Mucosa of rectum (tissue), 2 donors: ENCODE measurements at regions not wholly inside any gene's neighbourhood (a gene's known extent, or its start where the extent isn't known, plus 50 kb on each side); places are given as distances from the start of the nearest gene placed in this dataset.
"Not testable (repeated sequence)": the region's sequence is repeated elsewhere in the genome, so short reads cannot be mapped to it uniquely, and the experiment has no call there.

Experiments
- H3K27ac ChIP-seq, 2 donors: one replicate each; pipeline ENCODE4 v1.7.0; 2013; ENCODE audit warnings: inconsistent platforms in 2 of 2, low read depth in 2 of 2, low read length in 2 of 2
- H3K27me3 ChIP-seq, 2 donors: one replicate each; pipeline ENCODE4 v1.7.0; 2013; ENCODE audit warnings: low read length in 2 of 2; ENCODE audit not compliant: control insufficient read depth in 2 of 2, insufficient read depth in 2 of 2
- H3K36me3 ChIP-seq, 2 donors: one replicate each; pipeline ENCODE4 v1.7.0; 2013; ENCODE audit warnings: low read length in 2 of 2; ENCODE audit not compliant: control insufficient read depth in 2 of 2, insufficient read depth in 2 of 2
- H3K4me1 ChIP-seq, 2 donors: one replicate each; pipeline ENCODE4 v1.7.0; 2013; ENCODE audit warnings: low read length in 2 of 2, mild to moderate bottlenecking in 1 of 2; ENCODE audit not compliant: control insufficient read depth in 2 of 2, insufficient read depth in 2 of 2
- H3K4me3 ChIP-seq, 2 donors: one replicate each; pipeline ENCODE4 v1.7.0; 2013; ENCODE audit warnings: low read length in 2 of 2
- H3K9ac ChIP-seq, 2 donors: one replicate each; pipeline ENCODE4 v1.7.0; 2013; ENCODE audit warnings: low read length in 2 of 2, low read depth in 1 of 2, mild to moderate bottlenecking in 1 of 2
- H3K9me3 ChIP-seq, 2 donors: one replicate each; pipeline ENCODE4 v1.7.0; 2013; ENCODE audit warnings: low read length in 2 of 2; ENCODE audit not compliant: control insufficient read depth in 2 of 2
- donor health status: healthy.
- donor health status: Normal muscosa, but diverticular disease.

DNA sequence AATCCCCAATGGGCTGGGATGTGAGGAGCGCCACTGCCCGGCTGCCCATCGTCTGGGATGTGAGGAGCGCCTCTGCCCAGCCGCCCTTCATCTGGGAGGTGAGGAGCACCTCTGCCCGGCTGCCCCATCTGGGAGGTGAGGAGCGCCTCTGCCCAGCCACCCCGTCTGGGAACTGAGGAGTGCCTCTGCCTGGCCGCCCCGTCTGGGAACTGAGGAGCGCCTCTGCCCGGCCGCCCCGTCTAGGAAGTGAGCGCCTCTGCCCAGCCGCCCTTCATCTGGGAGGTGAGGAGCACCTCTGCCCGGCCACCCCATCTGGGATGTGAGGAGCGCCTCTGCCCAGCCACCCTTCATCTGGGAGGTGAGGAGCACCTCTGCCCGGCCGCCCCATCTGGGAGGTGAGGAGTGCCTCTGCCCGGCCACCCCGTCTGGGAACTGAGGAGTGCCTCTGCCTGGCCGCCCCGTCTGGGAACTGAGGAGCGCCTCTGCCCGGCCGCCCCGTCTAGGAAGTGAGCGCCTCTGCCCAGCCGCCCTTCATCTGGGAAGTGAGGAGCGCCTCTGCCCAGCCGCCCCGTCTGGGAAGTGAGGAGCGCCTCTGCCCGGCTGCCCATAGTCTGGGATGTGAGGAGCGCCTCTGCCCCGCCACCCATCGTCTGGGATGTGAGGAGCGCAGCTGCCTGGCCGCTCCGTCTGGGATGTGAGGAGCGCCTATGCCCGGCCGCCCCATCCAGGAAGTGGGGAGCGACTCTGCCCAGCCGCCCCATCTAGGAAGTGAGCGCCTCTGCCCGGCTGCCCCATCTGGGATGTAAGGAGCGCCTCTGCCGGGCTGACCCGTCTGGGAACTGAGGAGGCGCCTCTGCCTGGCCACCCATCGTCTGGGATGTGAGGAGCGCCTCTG lies 1085.7 kb downstream of the TYW1 start:
- H3K9ac ChIP-seq, H3K9me3 ChIP-seq, H3K4me3 ChIP-seq: not testable (repeated sequence)

DNA sequence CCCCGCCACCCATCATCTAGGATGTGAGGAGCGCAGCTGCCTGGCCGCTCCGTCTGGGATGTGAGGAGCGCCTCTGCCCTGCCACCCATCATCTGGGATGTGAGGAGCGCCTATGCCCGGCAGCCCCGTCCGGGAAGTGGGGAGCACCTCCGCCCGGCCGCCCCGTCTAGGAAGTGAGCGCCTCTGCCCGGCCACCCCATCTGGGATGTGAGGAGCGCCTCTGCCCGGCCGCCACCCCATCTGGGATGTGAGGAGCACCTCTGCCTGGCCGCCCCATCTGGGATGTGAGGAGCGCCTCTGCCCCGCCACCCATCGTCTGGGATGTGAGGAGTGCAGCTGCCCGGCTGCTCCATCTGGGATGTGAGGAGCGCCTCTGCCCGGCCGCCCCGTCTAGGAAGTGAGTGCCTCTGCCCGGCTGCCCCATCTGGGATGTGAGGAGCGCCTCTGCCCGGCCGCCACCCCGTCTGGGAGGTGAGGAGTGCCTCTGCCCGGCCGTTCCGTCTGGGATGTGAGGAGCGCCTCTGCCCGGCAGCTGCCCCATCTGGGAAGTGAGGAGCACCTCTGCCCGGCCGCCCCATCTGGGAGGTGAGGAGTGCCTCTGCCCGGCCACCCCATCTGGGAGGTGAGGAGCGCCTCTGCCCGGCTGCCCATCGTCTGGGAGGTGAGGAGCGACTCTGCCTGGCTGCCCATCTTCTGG lies 1086.5 kb downstream of the TYW1 start:
- not testable (repeated sequence) for H3K27ac ChIP-seq, H3K27me3 ChIP-seq, H3K4me3 ChIP-seq, H3K4me1 ChIP-seq, H3K9me3 ChIP-seq, H3K36me3 ChIP-seq, H3K9ac ChIP-seq

More for the DNA sequence above, 1085.7 kb downstream of the TYW1 start:
- H3K27ac ChIP-seq, H3K27me3 ChIP-seq, H3K36me3 ChIP-seq, H3K4me1 ChIP-seq: not testable (repeated sequence)

DNA sequence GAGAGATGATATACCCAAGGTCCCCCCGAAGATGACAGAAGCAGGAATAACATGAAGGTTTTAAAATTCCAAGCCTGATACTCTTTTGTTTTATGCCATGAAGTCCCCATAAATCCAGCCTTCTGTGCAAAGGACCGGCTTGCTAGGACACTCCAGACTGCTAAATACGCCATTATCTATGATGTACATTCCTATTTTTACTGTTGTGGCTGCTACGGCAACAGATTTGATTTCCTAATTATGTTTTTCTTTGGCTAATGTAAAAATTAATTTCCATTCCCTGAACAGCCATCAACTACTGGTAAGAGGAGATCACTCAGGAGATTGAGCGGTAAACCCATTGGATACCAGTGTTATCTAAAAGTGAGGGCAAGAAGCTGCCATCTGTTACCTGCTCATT lies 1090.8 kb downstream of the TYW1 start:
- no peaks in the 10 kb centered on the region for H3K27me3 ChIP-seq

DNA sequence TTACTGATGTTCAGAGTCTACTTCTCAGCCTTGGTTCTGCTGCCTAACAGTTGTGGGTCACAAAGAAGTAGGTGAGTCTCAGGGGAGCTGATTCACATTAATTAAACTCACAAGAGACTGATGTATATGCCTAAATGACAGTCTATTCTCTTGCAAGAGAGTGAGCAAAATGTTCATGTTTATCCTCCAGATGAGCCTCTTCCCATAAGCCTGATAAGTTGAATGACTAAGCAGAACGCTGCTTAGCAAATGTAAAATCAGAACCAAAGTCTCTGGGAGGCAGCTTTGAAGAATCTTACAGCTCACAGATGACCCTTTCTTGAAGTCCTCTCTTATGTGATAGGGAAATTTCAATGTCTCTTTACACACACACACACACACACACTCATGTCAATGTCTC lies 1092.2 kb downstream of the TYW1 start:
- Histone ChIP-seq H3K4me3 (no peak overlapping the region), H3K36me3 (no peaks in the 10 kb centered on the region), H3K4me1 (no peaks in the 10 kb centered on the region), H3K9ac (no peak overlapping the region), H3K9me3 (peaks cover 0 to 3% of the 10 kb centered on the region in 2 donors), H3K27me3 (no peaks in the 10 kb centered on the region), H3K27ac (no peak overlapping the region)

More for the DNA sequence above, 1090.8 kb downstream of the TYW1 start:
- no peak overlapping the region for H3K27ac ChIP-seq
- no peaks in the 10 kb centered on the region for H3K4me1 ChIP-seq
- peaks cover 0 to 3% of the 10 kb centered on the region in 2 donors for H3K9me3 ChIP-seq
- H3K9ac ChIP-seq: no peak overlapping the region
- H3K36me3 ChIP-seq: no peaks in the 10 kb centered on the region
- no peak overlapping the region for H3K4me3 ChIP-seq

DNA sequence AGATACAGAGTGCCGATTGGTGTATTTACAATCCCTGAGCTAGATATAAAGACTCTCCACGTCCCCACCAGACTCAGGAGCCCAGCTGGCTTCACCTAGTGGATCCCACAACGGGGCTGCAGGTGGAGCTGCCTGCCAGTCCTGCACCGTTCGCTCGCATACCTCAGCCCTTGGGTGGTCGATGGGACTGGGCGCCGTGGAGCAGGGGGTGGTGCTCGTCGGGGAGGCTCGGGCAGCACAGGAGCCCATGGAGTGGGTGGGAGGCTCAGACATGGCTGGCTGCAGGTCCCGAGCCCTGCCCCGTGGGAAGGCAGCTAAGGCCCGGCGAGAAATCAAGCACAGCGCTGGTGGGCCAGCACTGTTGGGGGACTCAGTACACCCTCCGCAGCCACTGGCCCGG lies 1093.6 kb downstream of the TYW1 start:
- not testable (repeated sequence) for H3K9ac ChIP-seq, H3K27me3 ChIP-seq

DNA sequence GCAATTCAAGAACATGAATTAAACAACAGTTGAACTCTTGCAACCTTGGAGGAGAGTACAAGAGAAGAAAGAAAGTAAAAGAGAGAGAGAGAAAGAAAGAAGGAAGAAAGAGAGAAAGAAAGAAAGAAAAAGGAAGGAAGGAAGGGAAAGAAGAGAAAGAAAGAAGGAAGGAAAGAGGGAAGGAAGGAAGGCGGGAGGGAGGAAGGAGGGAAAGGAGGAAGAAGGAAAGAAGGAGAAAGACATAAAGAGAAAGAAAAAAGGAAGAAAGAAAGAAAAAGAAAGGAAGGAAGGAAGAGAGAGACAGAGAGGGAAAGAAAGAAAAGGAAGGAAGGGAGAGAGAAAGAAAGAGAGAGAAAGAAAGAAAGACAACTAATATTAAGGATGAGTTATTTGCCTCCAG lies 1106.7 kb downstream of the TYW1 start:
- Histone ChIP-seq H3K9me3 (no peaks in the 10 kb centered on the region), H3K4me3 (no peak overlapping the region), H3K9ac (no peak overlapping the region), H3K4me1 (no peaks in the 10 kb centered on the region), H3K36me3 (no peaks in the 10 kb centered on the region), H3K27ac (no peak overlapping the region), H3K27me3 (no peaks in the 10 kb centered on the region)

More for the DNA sequence above, 1093.6 kb downstream of the TYW1 start:
- H3K4me1 ChIP-seq, H3K36me3 ChIP-seq, H3K4me3 ChIP-seq, H3K27ac ChIP-seq, H3K9me3 ChIP-seq: not testable (repeated sequence)

DNA sequence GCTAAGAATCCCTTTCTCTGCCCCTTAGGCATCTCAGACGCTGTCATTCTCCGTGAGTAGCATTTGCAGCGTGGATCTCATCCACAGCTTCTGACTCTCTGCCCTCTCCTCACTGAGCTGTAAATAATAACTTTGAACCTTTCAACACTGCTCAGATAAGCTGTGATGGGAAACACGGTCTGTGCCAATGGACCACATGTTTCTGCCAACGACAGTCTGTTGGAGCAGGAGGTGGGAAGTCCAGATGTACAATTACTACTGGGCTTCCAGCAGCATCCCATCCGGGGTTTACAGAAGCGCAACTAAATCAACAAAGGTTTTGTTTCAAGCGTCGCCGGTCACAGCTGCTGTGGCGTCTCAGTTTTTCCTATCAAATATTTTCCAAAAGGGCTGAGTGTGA lies 1110.6 kb downstream of the TYW1 start:
- Histone ChIP-seq H3K27me3 (no peaks in the 10 kb centered on the region), H3K9ac (no peak overlapping the region)

DNA sequence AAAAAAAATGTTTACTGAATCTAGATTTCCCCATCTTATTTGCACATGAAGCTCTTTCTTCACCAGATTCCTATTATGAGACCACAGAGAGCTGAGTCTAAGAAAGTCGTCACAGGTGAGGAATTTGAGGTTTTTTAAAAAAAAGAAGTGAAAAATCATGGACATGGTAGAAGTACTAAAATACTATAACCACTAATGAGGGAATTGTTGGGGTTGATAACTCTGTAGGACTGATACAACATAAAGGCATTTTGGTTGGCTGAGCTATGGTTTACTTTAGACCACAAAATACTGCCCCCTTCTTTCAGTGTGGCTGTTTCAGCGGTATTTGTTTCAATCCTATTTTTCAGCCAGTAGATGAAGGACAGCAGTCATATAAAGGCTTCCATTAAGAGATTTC lies 1111.3 kb downstream of the TYW1 start:
- Histone ChIP-seq H3K4me3 (no peak overlapping the region), H3K27ac (no peak overlapping the region), H3K27me3 (no peaks in the 10 kb centered on the region), H3K4me1 (no peaks in the 10 kb centered on the region), H3K9me3 (peaks cover 0 to 2% of the 10 kb centered on the region in 2 donors), H3K9ac (no peak overlapping the region), H3K36me3 (no peaks in the 10 kb centered on the region)

More for the DNA sequence above, 1110.6 kb downstream of the TYW1 start:
- H3K9me3 ChIP-seq: peaks cover 0 to 2% of the 10 kb centered on the region in 2 donors
- no peak overlapping the region for H3K4me3 ChIP-seq
- no peaks in the 10 kb centered on the region for H3K36me3 ChIP-seq
- H3K4me1 ChIP-seq: no peaks in the 10 kb centered on the region
- H3K27ac ChIP-seq: no peak overlapping the region

DNA sequence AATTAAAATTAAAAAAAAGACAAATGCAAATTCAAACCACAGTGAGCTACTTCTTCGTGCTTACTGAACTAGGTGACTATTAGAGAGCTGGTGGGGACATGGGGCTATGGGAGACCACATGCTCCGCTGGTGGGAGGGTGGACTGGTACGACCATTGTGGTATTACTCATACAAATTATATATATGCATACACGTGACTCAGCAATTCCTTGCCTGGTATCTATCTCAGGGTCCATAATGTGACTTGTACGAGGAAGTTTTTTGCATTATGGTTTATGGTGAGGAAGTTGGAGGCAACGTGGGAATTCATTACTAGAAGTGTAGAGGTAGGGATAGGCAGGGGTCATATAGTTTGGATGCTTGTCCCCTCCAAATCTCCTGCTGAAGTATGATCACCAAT lies 1112.7 kb downstream of the TYW1 start:
- Histone ChIP-seq H3K36me3 (no peaks in the 10 kb centered on the region), H3K9ac (no peak overlapping the region), H3K4me3 (no peak overlapping the region), H3K9me3 (peaks cover 0 to 2% of the 10 kb centered on the region in 2 donors), H3K27me3 (no peaks in the 10 kb centered on the region), H3K27ac (no peak overlapping the region), H3K4me1 (no peaks in the 10 kb centered on the region)

DNA sequence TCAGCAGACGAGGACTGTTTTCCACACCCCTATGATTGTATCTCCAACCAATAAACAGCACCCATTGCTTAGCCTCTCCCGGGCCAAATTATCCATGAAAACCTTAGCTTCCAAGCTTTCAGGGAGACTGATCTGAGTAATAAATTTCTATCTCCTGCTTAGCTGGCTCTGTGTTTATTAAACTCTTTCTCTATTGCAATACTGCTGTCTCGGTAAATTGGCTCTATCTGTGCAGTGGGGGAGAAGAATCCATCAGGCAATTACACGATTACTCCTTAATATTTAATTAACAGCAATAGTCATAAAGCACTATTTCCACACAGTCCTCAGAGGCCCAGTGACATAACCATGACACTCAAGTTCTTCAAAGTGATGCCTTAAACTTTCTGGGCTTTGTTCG lies 1122.8 kb downstream of the TYW1 start:
- Histone ChIP-seq H3K4me3 (no peak overlapping the region), H3K9me3 (peaks cover 5 to 10% of the 10 kb centered on the region in 2 donors), H3K36me3 (no peaks in the 10 kb centered on the region), H3K4me1 (no peaks in the 10 kb centered on the region), H3K27me3 (no peaks in the 10 kb centered on the region), H3K27ac (no peak overlapping the region), H3K9ac (no peak overlapping the region)
